Activated naive CD4-positive, alpha-beta T cell treated with anti-CD3 and anti-CD28 coated beads, Interleukin-2, amount 50 U/mL, for 24 hours (primary cell): ENCODE measurements at regions not wholly inside any gene's neighbourhood (a gene's known extent, or its start where the extent isn't known, plus 50 kb on each side); places are given as distances from the start of the nearest gene placed in this dataset.

ENCODE experiments used
- H3K27ac Mint-ChIP-seq: one replicate; pipeline ENCODE4 v1.8.0; 2021; ENCODE audit warnings: mild to moderate bottlenecking, mixed read lengths
- H3K27me3 Mint-ChIP-seq: one replicate; pipeline ENCODE4 v1.8.0; 2021; ENCODE audit warnings: mixed read lengths
- H3K36me3 Mint-ChIP-seq: one replicate; pipeline ENCODE4 v1.8.0; 2021; ENCODE audit warnings: mixed read lengths
- H3K4me1 Mint-ChIP-seq: one replicate; pipeline ENCODE4 v1.8.0; 2021; ENCODE audit warnings: mixed read lengths
- H3K4me3 Mint-ChIP-seq: one replicate; pipeline ENCODE4 v1.8.0; 2021; ENCODE audit warnings: mild to moderate bottlenecking, mixed read lengths
- H3K9me3 Mint-ChIP-seq: one replicate; pipeline ENCODE4 v1.8.0; 2021; ENCODE audit warnings: mixed read lengths

DNA sequence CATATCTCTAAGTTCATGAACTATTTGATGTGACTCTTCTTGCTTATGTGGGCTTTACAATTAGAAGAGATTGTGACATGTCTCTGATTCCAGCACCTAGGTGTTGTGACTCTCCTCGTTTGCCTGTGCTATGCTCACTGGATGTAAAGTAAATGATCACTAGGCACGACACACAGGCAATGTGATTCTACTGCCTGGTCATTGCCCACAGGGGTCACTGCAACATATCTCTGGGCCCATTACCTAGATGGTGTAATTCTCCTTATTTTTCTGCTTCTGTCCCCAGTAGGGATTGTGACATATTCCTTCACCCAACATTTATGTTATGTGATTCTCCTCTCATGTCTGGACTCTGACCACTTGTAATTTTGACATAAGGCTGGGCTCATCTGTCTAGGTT lies 65.8 kb upstream of the ZNF91 start:
- H3K36me3 Mint-ChIP-seq: no peaks in the 10 kb centered on the region
- no peaks in the 10 kb centered on the region for H3K27me3 Mint-ChIP-seq
- peaks cover 5% of the 10 kb centered on the region for H3K9me3 Mint-ChIP-seq
- no peaks in the 10 kb centered on the region for H3K4me1 Mint-ChIP-seq
- no peak overlapping the region for H3K27ac Mint-ChIP-seq
- H3K4me3 Mint-ChIP-seq: no peak overlapping the region

DNA sequence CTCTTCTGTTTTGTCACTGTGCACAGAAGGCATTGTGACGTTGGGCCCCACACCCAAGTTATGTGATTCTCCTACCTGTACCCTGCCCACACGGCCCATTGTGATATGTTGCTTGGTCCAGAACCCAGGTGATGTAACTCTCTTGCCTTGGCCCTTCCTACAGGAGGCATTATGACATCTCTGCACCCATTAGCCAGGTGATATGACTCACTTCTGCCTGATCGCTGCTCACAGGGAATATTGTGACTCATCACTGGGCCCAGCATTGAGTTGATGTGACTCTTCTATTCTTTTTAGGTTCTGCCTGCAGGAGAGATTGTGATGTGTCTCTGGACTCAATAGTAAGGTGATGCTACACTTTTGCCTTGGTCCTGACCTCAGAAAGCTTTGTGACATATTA lies 65.4 kb upstream of the ZNF91 start:
- Mint-ChIP-seq H3K27ac (no peak overlapping the region), H3K36me3 (no peaks in the 10 kb centered on the region), H3K9me3 (peaks cover 5% of the 10 kb centered on the region), H3K4me3 (no peak overlapping the region), H3K27me3 (no peaks in the 10 kb centered on the region), H3K4me1 (no peaks in the 10 kb centered on the region)
